Mucosa of stomach (tissue), 1 donor: ENCODE measurements at regions not wholly inside any gene's neighbourhood (a gene's known extent, or its start where the extent isn't known, plus 50 kb on each side); places are given as distances from the start of the nearest gene placed in this dataset.
A peak's percentile ranks its signal among the peaks of the same experiment; 100 is the strongest.
"Not testable (repeated sequence)": the region's sequence is repeated elsewhere in the genome, so short reads cannot be mapped to it uniquely, and the experiment has no call there.

Source experiments
- H3K27me3 ChIP-seq: one replicate; pipeline ENCODE4 v1.7.0; 2013; ENCODE audit warnings: mild to moderate bottlenecking, low read length; ENCODE audit not compliant: control insufficient read depth, insufficient read depth
- H3K36me3 ChIP-seq: one replicate; pipeline ENCODE4 v1.7.0; 2013; ENCODE audit warnings: low read length; ENCODE audit not compliant: control insufficient read depth, insufficient read depth
- H3K4me1 ChIP-seq: one replicate; pipeline ENCODE4 v1.7.0; 2013; ENCODE audit warnings: mild to moderate bottlenecking, low read length; ENCODE audit not compliant: control insufficient read depth, insufficient read depth
- H3K4me3 ChIP-seq: one replicate; pipeline ENCODE4 v1.7.0; 2013; ENCODE audit warnings: low read length
- H3K9ac ChIP-seq: one replicate; pipeline ENCODE4 v1.7.0; 2013; ENCODE audit warnings: mild to moderate bottlenecking, low read length, moderate library complexity
- H3K9me3 ChIP-seq: one replicate; pipeline ENCODE4 v1.7.0; 2013; ENCODE audit warnings: mild to moderate bottlenecking, low read length, moderate library complexity; ENCODE audit not compliant: control insufficient read depth
- donor health status: Pancreatic carcinoma.

DNA sequence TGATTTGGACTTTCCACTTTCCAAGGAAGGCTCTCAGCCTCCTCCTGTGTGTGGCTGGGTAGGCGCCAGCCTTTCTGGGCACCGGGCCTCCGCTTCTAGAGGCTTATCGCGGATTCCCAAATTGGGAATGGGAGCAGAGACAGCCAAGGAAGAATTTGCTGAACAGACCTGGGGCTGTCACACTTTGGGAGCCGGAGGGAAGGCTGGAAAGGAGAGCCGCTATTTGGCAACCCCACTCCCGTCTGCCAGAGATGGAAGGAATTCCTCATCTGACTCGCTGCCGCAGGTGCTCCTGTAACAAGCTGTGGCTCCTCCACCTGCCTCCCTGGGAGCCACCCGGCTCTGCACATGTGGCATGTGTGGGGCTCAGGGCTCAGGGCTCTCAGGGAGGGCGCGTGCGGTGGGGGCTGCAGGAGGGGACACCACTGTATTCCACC, 50.8 kb upstream of the ECHDC3 start:
- Histone ChIP-seq H3K27me3 (no peaks in the 10 kb centered on the region), H3K9ac (no peak overlapping the region), H3K4me1 (peaks cover 16% of the 10 kb centered on the region), H3K36me3 (no peaks in the 10 kb centered on the region), H3K9me3 (no peaks in the 10 kb centered on the region), H3K4me3 (no peak overlapping the region)

DNA sequence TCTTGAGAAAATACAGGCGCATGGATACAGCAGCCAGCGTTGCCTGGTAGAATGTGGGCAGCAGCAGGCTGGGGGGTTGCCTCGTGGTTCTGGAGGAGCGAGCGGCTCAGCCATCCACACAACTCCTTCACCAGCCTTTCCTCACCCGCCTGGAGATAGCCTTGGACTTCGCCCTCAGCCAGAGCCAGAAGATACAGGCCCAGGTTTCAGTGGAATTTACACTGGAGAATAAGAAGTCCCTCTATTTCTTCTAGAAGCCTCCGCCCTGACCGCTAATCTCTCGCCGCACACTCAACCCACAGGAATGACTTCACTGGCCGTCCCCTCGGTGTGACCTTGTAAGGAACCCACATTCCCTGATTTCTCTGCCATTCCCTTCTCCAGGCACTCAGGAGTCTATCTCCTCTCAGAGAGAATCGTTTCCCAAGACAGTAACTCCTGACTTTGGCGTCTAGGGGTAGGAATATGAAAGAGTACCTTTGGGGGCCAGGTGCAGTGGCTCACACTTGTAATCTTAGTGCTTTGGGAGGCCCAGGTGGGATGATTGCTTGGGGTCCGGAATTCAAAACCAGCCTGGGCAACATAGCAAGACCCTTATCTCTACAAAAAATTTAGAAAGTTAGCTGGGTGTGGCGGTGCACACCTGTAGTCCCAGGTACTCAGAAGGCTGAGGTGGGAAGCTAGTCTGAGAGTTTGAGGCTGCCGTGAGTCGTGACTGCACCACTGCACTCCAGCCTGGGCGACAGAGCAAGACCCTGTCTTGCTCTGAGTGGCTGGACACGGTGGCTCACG, 52.0 kb upstream of the ECHDC3 start:
- Histone ChIP-seq H3K36me3 (no peaks in the 10 kb centered on the region), H3K27me3 (no peaks in the 10 kb centered on the region), H3K4me1 (peaks cover 11% of the 10 kb centered on the region), H3K9ac (no peak overlapping the region), H3K9me3 (no peaks in the 10 kb centered on the region), H3K4me3 (no peak overlapping the region)

DNA sequence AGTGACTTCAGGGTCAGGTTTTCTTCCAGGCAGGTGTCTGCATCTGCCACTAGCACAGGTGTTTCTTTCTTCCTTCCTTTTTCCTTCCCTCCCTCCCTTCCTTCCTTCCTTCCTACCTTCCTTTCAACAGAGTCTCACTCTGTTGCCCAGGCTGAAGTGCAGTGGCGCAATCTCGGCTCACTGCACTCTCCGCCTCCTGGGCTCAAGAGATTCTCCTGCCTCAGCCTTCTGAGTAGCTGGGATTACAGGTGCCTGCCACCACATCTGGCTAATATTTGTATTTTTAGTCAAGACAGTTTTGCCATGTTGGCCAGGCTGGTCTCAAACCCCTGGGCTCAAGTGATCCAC, 53.8 kb upstream of the ECHDC3 start:
- H3K36me3 ChIP-seq, H3K9ac ChIP-seq, H3K27me3 ChIP-seq, H3K4me3 ChIP-seq, H3K9me3 ChIP-seq: not testable (repeated sequence)
- peaks cover 23% of the 10 kb centered on the region for H3K4me1 ChIP-seq

DNA sequence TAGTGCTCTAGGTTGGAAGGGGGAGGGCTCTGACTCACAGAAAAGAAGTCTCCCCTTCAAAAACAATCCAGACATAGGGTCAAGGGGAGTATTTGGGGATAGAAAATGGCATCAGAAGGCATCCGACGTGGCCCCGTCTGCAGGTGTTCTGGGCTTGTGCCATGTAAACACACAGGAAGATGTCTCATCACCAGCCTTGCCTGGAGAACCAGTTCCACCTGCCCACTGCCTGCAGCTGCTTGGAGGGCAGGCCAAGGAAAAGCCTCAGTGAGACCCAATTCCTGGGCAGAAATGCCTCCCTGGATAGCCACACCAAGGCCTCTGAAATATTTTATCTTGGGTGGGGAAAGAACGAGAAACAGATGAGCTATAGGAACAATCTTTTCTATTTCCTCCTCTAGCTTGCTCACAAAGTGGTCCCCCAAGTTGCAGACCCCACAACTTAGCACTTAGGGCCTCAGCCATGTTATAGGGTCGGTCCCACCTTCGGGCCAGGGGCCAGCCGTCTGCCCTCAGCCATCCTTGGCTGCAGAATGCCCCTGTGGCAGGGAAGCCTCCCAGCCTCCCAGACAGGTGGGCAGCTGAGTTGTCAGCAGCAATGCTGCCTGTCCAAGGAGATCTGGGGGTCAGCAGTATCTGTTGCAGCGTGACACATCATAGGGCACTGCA, 54.3 kb upstream of the ECHDC3 start:
- H3K4me1 ChIP-seq = peaks cover 23% of the 10 kb centered on the region
- no peak overlapping the region for H3K9ac ChIP-seq
- H3K9me3 ChIP-seq = no peaks in the 10 kb centered on the region
- H3K4me3 ChIP-seq = no peak overlapping the region
- no peaks in the 10 kb centered on the region for H3K36me3 ChIP-seq
- no peaks in the 10 kb centered on the region for H3K27me3 ChIP-seq

DNA sequence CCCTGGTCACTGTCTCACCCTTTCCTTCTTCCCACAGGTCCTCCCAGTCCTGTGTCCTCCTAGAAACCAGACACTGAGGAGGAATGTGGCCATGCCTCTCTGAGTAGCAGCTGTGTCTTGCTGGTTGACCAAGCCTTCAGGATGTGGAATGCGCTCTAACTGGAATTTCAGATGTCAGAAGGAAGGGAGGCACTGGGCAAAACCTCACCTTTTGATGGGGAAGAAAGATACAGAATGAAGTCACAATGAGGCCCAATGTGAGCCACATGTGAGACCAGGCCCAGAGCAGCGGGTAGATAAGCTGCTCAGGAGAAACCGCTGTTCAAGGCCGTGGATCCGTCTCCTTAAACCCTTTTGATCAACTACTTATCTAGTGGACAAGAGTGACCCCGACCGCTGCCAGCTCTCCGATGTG, 54.8 kb upstream of the ECHDC3 start:
- Histone ChIP-seq H3K9ac (no peak overlapping the region), H3K36me3 (no peaks in the 10 kb centered on the region), H3K4me1 (peaks cover 23% of the 10 kb centered on the region), H3K4me3 (no peak overlapping the region), H3K27me3 (no peaks in the 10 kb centered on the region), H3K9me3 (no peaks in the 10 kb centered on the region)

DNA sequence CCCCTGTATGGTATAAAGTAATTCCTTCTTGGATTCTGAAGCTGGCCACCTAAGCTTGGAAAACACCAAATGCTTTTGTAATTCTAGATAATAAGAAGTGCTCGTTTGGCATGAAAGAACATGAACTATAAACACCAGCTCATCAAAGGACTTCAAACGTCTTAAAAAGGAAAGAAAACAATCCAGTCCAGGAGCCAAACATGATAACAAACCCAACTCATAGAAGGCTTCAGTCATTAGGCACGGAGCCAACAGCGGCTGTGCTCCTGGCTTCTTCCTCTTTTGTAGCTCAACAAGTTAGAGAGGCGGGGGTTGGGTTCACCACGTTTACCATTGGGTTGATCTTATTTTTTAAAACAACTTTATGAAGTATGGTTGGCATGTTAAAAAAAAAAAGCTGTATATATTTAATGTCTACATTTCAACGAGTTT, 56.4 kb upstream of the ECHDC3 start:
- H3K9ac ChIP-seq = no peak overlapping the region
- no peaks in the 10 kb centered on the region for H3K9me3 ChIP-seq
- H3K27me3 ChIP-seq = no peaks in the 10 kb centered on the region
- H3K4me3 ChIP-seq = no peak overlapping the region
- H3K36me3 ChIP-seq = no peaks in the 10 kb centered on the region
- peaks cover 23% of the 10 kb centered on the region for H3K4me1 ChIP-seq

DNA sequence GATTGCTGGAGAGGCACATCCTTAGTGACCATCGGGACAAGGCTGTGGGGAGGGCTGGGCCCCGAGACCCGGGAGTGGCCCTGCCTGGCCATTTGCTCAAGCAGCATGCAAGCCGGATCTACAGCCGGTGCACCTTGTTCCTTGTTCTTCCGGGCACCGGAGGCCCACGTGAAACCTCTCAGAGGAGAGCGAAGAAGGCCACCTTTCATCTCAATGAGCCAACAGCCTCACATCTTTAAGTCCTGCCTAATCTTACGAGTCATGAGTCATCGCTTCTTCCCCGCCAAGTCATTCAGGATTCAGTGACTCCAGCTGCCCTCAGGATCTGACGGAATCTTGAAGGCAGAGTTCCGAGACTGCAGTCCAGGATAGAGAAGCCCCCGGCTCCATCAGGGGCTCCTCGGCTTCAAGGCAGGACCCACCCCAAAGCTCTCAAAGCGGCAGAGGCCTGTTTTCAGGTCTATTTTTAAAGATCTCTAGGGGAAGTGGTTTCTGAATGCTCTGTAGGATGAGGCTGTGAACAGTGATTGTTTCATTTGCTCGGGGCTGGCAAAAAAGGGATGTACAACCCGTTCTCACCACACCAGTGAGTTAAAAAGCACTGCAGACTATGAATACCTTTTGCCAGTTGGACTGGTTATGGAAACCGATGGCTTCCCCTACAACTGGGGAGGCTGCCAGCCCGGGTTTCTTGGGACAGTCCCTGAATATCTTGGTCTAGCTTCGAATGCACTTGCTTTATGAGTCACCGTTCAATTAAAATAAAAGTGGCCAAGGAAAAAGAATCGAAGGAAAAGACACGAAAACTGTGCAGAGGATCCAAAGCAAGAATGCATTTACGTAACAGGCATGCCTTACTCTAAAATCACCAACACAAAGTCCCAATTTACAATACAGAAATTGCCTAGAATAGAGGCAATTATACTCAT, 57.2 kb upstream of the ECHDC3 start:
- Histone ChIP-seq H3K27me3 (no peaks in the 10 kb centered on the region), H3K36me3 (no peaks in the 10 kb centered on the region), H3K9ac (peak overlapping the region; percentile 2), H3K4me3 (no peak overlapping the region), H3K4me1 (peaks cover 23% of the 10 kb centered on the region), H3K9me3 (no peaks in the 10 kb centered on the region)

DNA sequence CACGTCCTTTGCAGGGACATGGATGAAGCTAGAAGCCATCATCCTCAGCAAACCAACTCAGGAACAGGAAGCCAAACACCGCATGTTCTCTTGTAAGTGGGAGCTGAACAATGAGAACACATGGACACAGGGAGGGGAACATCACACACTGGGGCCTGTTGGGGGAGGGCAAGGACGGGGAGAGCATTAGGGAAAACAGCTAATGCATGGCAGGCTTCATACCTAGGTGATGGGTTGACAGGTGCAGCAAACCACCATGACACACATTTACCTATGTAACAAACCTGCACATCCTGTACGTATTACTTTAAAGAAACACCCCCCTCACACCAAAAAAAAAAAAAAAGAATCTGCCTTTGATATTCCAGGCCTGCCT, 57.9 kb upstream of the ECHDC3 start:
- H3K36me3 ChIP-seq, H3K4me3 ChIP-seq, H3K27me3 ChIP-seq, H3K9ac ChIP-seq, H3K9me3 ChIP-seq: not testable (repeated sequence)
- peaks cover 18% of the 10 kb centered on the region for H3K4me1 ChIP-seq

DNA sequence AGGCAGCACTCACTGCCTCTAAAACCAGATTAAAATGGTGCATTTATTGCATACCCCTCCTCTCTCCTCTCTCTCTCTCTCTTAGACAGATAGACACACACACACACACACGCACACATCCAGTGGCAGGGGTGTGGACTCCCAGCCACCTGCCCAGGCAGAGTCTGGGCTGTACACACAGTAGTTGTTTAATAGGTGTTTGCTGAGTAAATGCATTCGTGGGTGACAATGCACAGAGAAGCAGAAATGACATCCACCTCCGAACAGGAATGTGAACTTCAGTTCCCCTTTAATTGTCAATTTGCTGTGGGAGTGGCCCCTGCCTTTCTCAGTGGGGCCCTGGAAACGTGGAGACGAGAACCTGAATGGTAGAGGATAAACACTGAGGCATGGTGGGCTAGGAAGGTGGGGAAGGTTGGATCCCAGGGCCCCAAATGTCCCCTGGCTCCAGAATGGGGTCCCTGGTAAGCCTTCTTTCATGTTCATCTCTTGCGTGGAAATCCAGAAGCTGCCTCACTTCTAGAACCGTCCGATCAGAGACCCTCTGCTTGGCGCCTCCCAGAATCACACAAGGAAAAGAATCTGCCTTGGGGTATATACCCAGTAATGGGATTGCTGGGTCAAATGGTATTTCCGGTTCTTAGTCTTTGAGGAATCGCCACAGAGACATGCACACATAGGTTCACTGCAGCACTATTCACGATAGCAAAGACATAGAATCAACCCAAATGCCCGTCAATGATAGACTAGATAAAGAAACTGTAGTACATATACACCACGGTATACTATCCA, 58.5 kb upstream of the ECHDC3 start:
- H3K36me3 ChIP-seq = no peaks in the 10 kb centered on the region
- H3K27me3 ChIP-seq = no peaks in the 10 kb centered on the region
- H3K9me3 ChIP-seq = no peaks in the 10 kb centered on the region
- H3K4me3 ChIP-seq = no peak overlapping the region
- no peak overlapping the region for H3K9ac ChIP-seq
- H3K4me1 ChIP-seq = peaks cover 18% of the 10 kb centered on the region

DNA sequence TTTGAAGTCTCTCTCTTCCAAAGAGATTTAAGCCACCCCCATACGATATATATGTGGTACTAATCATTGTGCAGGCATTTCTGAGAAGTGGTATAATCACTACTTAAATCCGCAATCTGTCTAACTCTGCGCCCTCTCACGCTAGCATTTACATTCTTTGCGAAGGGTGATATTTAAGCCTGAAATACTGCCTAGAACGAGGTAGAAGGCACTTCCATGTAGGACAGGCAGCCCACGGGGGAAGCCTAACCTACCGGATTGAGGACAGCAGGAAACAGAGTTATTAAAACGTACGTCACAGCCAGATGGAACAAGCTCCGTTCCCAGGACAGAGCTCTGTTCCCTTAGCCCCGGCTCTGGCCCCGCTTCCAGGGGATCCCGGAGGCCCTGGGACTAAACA, 59.3 kb upstream of the ECHDC3 start:
- Histone ChIP-seq H3K4me1 (peaks cover 11% of the 10 kb centered on the region), H3K4me3 (no peak overlapping the region), H3K9ac (no peak overlapping the region), H3K9me3 (no peaks in the 10 kb centered on the region), H3K27me3 (no peaks in the 10 kb centered on the region), H3K36me3 (no peaks in the 10 kb centered on the region)

DNA sequence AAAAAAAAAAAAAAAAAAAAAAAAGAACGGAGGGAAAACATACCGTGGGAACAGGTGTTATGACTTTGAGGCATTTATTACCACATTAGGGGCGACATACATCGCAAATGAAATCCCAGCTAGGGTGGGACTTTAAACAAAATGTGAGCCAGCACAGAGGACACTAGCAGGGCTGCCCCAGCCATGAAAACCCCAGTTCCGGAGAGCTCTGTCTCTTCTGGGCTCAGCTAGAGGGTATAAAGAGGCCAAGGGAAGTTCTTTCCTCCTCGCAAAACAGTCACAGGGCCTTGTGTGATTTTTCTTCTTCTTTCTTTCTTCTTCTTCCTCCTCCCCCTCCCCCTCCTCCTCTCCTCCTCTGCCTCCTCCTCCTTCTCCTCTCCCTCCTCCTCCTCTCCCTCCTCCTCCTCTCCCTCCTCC, 59.9 kb upstream of the ECHDC3 start:
- no peaks in the 10 kb centered on the region for H3K9me3 ChIP-seq
- H3K9ac ChIP-seq = no peak overlapping the region
- peaks cover 11% of the 10 kb centered on the region for H3K4me1 ChIP-seq
- no peaks in the 10 kb centered on the region for H3K27me3 ChIP-seq
- H3K4me3 ChIP-seq = no peak overlapping the region
- no peaks in the 10 kb centered on the region for H3K36me3 ChIP-seq
